SU-DHL-6 (cell line): ENCODE measurements at regions not wholly inside any gene's neighbourhood (a gene's known extent, or its start where the extent isn't known, plus 50 kb on each side); places are given as distances from the start of the nearest gene placed in this dataset.

Experiments used
- H2AFZ ChIP-seq: fragments of 200-600 bp; sonication (generic); 2 replicates; pipeline ENCODE4 v1.6.1; 2014; ENCODE audit warnings: low read depth, mild to moderate bottlenecking, moderate library complexity, mixed read lengths, antibody characterized with exemption, low read length; ENCODE audit not compliant: severe bottlenecking
- H3F3A ChIP-seq: fragments of 200-600 bp; shearing (Covaris generic); 2 replicates; pipeline ENCODE4 v1.6.0; 2016; ENCODE audit warnings: antibody characterized with exemption, mild to moderate bottlenecking; ENCODE audit not compliant: insufficient read depth
- H3K27ac ChIP-seq: fragments of 200-600 bp; sonication (generic); 2 replicates; pipeline ENCODE4 v1.5.1; 2016; ENCODE audit warnings: low read depth, mild to moderate bottlenecking, low read length, moderate library complexity, mixed read lengths
- H3K27me3 ChIP-seq: fragments of 200-600 bp; sonication (generic), shearing (Covaris generic); 2 replicates; pipeline ENCODE4 v1.6.0; 2014; ENCODE audit warnings: mild to moderate bottlenecking, low read length
- H3K36me3 ChIP-seq: fragments of 200-600 bp; sonication (generic); 2 replicates; pipeline ENCODE4 v1.6.1; 2014; ENCODE audit warnings: mild to moderate bottlenecking, low read length, mixed read lengths
- H3K4me2 ChIP-seq: fragments of 300-600, 200-600 bp; shearing (Covaris generic), sonication (generic); 2 replicates; pipeline ENCODE4 v1.6.0; 2014; ENCODE audit warnings: low read length, low read depth, mild to moderate bottlenecking; ENCODE audit not compliant: poor library complexity, severe bottlenecking
- H3K4me3 ChIP-seq: fragments of 200-600 bp; sonication (generic); 2 replicates; pipeline ENCODE4 v1.5.1; 2014; ENCODE audit warnings: antibody characterized with exemption, low read length, mild to moderate bottlenecking, mixed read lengths; ENCODE audit not compliant: insufficient read depth, poor library complexity, severe bottlenecking
- H3K79me2 ChIP-seq: fragments of 200-600 bp; sonication (generic); 2 replicates; pipeline ENCODE4 v1.6.1; 2014; ENCODE audit warnings: mild to moderate bottlenecking, low read length, moderate library complexity; ENCODE audit not compliant: insufficient read depth
- H3K9ac ChIP-seq: fragments of 200-600 bp; sonication (generic); 2 replicates; pipeline ENCODE4 v1.7.0; 2014; ENCODE audit warnings: mild to moderate bottlenecking, low read length
- H3K9me2 ChIP-seq: fragments of 200-600 bp; sonication (generic); replicated peaks from 2 replicates; pipeline ENCODE4 v1.6.1; 2014; ENCODE audit warnings: low read length; ENCODE audit not compliant: insufficient read depth
- H3K9me3 ChIP-seq: fragments of 200-600 bp; sonication (generic); 2 replicates; pipeline ENCODE4 v1.6.1; 2014; ENCODE audit warnings: low read length, mixed read lengths; ENCODE audit not compliant: insufficient read depth
- H4K20me1 ChIP-seq: fragments of 200-600 bp; sonication (generic); 2 replicates; pipeline ENCODE4 v1.6.1; 2014; ENCODE audit warnings: low read depth, mild to moderate bottlenecking, antibody characterized with exemption, low read length, moderate library complexity, mixed read lengths
- EZH2phosphoT487 ChIP-seq: fragments of 200-600 bp; sonication (generic), shearing (Covaris generic); conservative IDR thresholded peaks from 2 replicates; pipeline ENCODE4 v1.6.1; 2018; ENCODE audit warnings: mild to moderate bottlenecking, antibody characterized with exemption, low read length, moderate library complexity, mixed read lengths
- TF ChIP-seq, protein P1 (sequence below): fragments of 200-600 bp; sonication (generic); IDR thresholded peaks from one replicate; pipeline ENCODE4 v1.5.1; 2017; ENCODE audit warnings: antibody characterized with exemption, mild to moderate bottlenecking, low read length, moderate library complexity; ENCODE audit not compliant: insufficient read depth, poor library complexity, severe bottlenecking

DNA sequence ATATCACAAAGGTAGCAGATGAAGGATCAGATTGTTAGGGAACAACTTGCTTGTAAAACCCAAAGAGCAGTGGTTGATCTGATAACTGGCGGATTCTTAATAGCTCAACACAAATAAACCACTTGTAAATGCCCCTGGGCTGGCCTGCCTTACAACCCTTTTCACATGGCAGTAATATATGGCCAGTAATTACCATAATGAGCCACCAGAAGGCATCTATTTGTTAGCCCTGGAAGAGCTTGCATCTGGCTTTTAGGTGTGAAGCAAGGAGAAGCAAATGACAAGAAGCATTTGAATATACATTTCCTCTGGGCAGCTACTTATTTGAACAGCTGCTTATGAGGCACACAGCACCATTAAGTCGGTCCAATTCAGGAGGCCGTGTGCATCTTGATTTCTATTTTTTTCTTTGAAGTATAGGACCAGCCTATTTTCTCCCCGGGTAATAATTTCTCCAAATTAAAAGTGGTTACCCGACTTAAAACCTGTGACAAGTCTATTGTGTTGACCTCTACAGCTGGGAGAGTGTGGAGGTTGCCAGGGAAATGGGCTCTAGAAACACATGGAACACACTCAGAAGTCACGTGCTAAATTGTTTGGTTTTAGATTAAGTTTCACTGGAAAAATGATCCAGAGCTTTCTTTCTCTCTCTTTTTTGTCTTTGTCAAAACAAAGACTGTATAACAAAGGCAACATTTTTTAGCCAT, 113.4 kb downstream of the SEM1 start:
- Histone ChIP-seq H3K4me3 (no peak overlapping the region), H3K9me3 (no peaks in the 10 kb centered on the region), H3K79me2 (no peaks in the 10 kb centered on the region), H3K4me2 (no peak overlapping the region), H3F3A (no peaks in the 10 kb centered on the region), H3K9ac (no peak overlapping the region), H4K20me1 (no peaks in the 10 kb centered on the region), H3K27me3 (no peaks in the 10 kb centered on the region), H3K9me2 (no peaks in the 10 kb centered on the region), H3K27ac (no peak overlapping the region), H3K36me3 (no peaks in the 10 kb centered on the region), H2AFZ (no peak overlapping the region)
- TF ChIP-seq, protein P1, sequence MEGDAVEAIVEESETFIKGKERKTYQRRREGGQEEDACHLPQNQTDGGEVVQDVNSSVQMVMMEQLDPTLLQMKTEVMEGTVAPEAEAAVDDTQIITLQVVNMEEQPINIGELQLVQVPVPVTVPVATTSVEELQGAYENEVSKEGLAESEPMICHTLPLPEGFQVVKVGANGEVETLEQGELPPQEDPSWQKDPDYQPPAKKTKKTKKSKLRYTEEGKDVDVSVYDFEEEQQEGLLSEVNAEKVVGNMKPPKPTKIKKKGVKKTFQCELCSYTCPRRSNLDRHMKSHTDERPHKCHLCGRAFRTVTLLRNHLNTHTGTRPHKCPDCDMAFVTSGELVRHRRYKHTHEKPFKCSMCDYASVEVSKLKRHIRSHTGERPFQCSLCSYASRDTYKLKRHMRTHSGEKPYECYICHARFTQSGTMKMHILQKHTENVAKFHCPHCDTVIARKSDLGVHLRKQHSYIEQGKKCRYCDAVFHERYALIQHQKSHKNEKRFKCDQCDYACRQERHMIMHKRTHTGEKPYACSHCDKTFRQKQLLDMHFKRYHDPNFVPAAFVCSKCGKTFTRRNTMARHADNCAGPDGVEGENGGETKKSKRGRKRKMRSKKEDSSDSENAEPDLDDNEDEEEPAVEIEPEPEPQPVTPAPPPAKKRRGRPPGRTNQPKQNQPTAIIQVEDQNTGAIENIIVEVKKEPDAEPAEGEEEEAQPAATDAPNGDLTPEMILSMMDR = no peak
- TF ChIP-seq EZH2phosphoT487 = no peak

- no peaks in the 10 kb centered on the region for H3K9me2 ChIP-seq
- no peak overlapping the region for H3K4me2 ChIP-seq
- no peaks in the 10 kb centered on the region for H3K79me2 ChIP-seq
- no peak overlapping the region for H2AFZ ChIP-seq
- H3K27me3 ChIP-seq = no peaks in the 10 kb centered on the region
- H3K9ac ChIP-seq = no peak overlapping the region
- TF ChIP-seq, protein P1 = no peak
- TF ChIP-seq EZH2phosphoT487 = no peak
- H3K36me3 ChIP-seq = no peaks in the 10 kb centered on the region
- H3F3A ChIP-seq = no peaks in the 10 kb centered on the region
- no peaks in the 10 kb centered on the region for H3K9me3 ChIP-seq
- H3K4me3 ChIP-seq = no peak overlapping the region
- no peaks in the 10 kb centered on the region for H4K20me1 ChIP-seq
- H3K27ac ChIP-seq = no peak overlapping the region
Observed at GRCh38 chr7:96591900-96592676, 117.6 kb downstream of the SEM1 start.

- Histone ChIP-seq H2AFZ (no peak overlapping the region), H3K9me2 (no peaks in the 10 kb centered on the region), H3K27ac (no peak overlapping the region), H3F3A (no peaks in the 10 kb centered on the region), H3K9me3 (no peaks in the 10 kb centered on the region), H3K79me2 (no peaks in the 10 kb centered on the region), H3K4me3 (no peak overlapping the region), H3K36me3 (no peaks in the 10 kb centered on the region), H3K9ac (no peak overlapping the region), H3K4me2 (no peak overlapping the region), H4K20me1 (no peaks in the 10 kb centered on the region), H3K27me3 (no peaks in the 10 kb centered on the region)
- no peak for TF ChIP-seq EZH2phosphoT487
- TF ChIP-seq, protein P1 = no peak
Observed at GRCh38 chr7:96591159-96591899, 118.3 kb downstream of the SEM1 start.
